Mesenchymal stem cell (in vitro differentiated cells and primary cell): ENCODE measurements at regions not wholly inside any gene's neighbourhood (a gene's known extent, or its start where the extent isn't known, plus 50 kb on each side); places are given as distances from the start of the nearest gene placed in this dataset.
"Not testable (repeated sequence)": the region's sequence is repeated elsewhere in the genome, so short reads cannot be mapped to it uniquely, and the experiment has no call there.

Source experiments
- DNase-seq: peaks from one replicate; pipeline ENCODE4 v3.0.0-alpha.2; 2013
- H2AFZ ChIP-seq: one replicate; pipeline ENCODE4 v1.6.1; 2013; ENCODE audit warnings: low read depth, mild to moderate bottlenecking, control low read depth, inconsistent platforms, low read length, moderate library complexity
- H2AK5ac ChIP-seq: 2 replicates; pipeline ENCODE4 v1.6.1; 2013; ENCODE audit warnings: low read length, moderate library complexity, mild to moderate bottlenecking, inconsistent platforms; ENCODE audit not compliant: severe bottlenecking
- H2BK120ac ChIP-seq: one replicate; pipeline ENCODE4 v1.6.1; 2013; ENCODE audit warnings: low read depth, mild to moderate bottlenecking, inconsistent platforms, low read length, moderate library complexity
- H2BK12ac ChIP-seq, 2 experiments: one replicate each; pipeline ENCODE4 v1.6.1; 2013; ENCODE audit warnings: inconsistent platforms in 2 of 2, low read length in 2 of 2, mild to moderate bottlenecking in 2 of 2, moderate library complexity in 2 of 2, control low read depth in 1 of 2
- H2BK15ac ChIP-seq: one replicate; pipeline ENCODE4 v1.6.1; 2013; ENCODE audit warnings: mild to moderate bottlenecking, low read depth, inconsistent platforms; ENCODE audit not compliant: poor library complexity, severe bottlenecking
- H2BK5ac ChIP-seq: 2 replicates; pipeline ENCODE4 v1.6.1; 2013; ENCODE audit warnings: low read depth, mild to moderate bottlenecking, low read length, control low read depth, inconsistent platforms; ENCODE audit not compliant: poor library complexity, severe bottlenecking
- H3K14ac ChIP-seq, 2 experiments: one replicate each; pipeline ENCODE4 v1.6.1; 2013; ENCODE audit warnings: inconsistent platforms in 2 of 2, low read length in 2 of 2, control low read depth in 1 of 2, mild to moderate bottlenecking in 1 of 2, moderate library complexity in 1 of 2
- H3K18ac ChIP-seq, 2 experiments: one replicate each; pipeline ENCODE4 v1.6.1; 2013; ENCODE audit warnings: inconsistent platforms in 2 of 2, low read length in 2 of 2, control low read depth in 1 of 2, low read depth in 1 of 2, mild to moderate bottlenecking in 1 of 2
- H3K23ac ChIP-seq, 2 experiments: one replicate each; pipeline ENCODE4 v1.6.1; 2013; ENCODE audit warnings: inconsistent platforms in 2 of 2, low read length in 2 of 2, mild to moderate bottlenecking in 2 of 2, moderate library complexity in 2 of 2, control low read depth in 1 of 2
- H3K27ac ChIP-seq: 2 replicates; pipeline ENCODE4 v1.5.1; 2013; ENCODE audit warnings: mild to moderate bottlenecking, moderate library complexity, low read length, control low read depth, inconsistent platforms; ENCODE audit not compliant: poor library complexity, severe bottlenecking
- H3K27me3 ChIP-seq, 2 experiments: 2 replicates each; pipeline versions ENCODE4 v1.6.1 to v1.7.0; 2013; ENCODE audit warnings: low read length in 2 of 2, mild to moderate bottlenecking in 2 of 2, moderate library complexity in 2 of 2, control low read depth in 1 of 2, inconsistent platforms in 1 of 2; ENCODE audit not compliant: control insufficient read depth in 1 of 2, insufficient read depth in 1 of 2
- H3K36me3 ChIP-seq, 2 experiments: 2 replicates each; pipeline versions ENCODE4 v1.6.1 to v1.7.0; 2013; ENCODE audit warnings: low read length in 2 of 2, control low read depth in 1 of 2, inconsistent platforms in 1 of 2, low read depth in 1 of 2, mild to moderate bottlenecking in 1 of 2; ENCODE audit not compliant: insufficient read depth in 2 of 2, control insufficient read depth in 1 of 2
- H3K4ac ChIP-seq, 2 experiments: one replicate each; pipeline ENCODE4 v1.6.1; 2013; ENCODE audit warnings: inconsistent platforms in 2 of 2, low read length in 2 of 2, mild to moderate bottlenecking in 2 of 2, moderate library complexity in 2 of 2, control low read depth in 1 of 2, low read depth in 1 of 2
- H3K4me1 ChIP-seq: 2 replicates; pipeline ENCODE4 v1.6.1; 2013; ENCODE audit warnings: low read depth, low read length, control low read depth; ENCODE audit not compliant: control insufficient read depth, insufficient read depth
- H3K4me2 ChIP-seq: 2 replicates; pipeline ENCODE4 v1.6.1; 2013; ENCODE audit warnings: low read length, mild to moderate bottlenecking, inconsistent platforms; ENCODE audit not compliant: poor library complexity, severe bottlenecking
- H3K4me3 ChIP-seq, 2 experiments: 2 replicates each; pipeline versions ENCODE4 v1.5.1 to v1.7.0; 2013; ENCODE audit warnings: low read length in 2 of 2, mild to moderate bottlenecking in 2 of 2, control low read depth in 1 of 2, low read depth in 1 of 2; ENCODE audit not compliant: insufficient read depth in 1 of 2
- H3K79me1 ChIP-seq: replicated peaks from 2 replicates; pipeline ENCODE4 v1.6.1; 2013; ENCODE audit warnings: mild to moderate bottlenecking, control low read depth, low read length, inconsistent platforms; ENCODE audit not compliant: poor library complexity, severe bottlenecking
- H3K9ac ChIP-seq: 2 replicates; pipeline ENCODE4 v1.7.0; 2013; ENCODE audit warnings: mild to moderate bottlenecking, low read length, moderate library complexity
- H3K9me3 ChIP-seq: 2 replicates; pipeline ENCODE4 v1.7.0; 2013; ENCODE audit warnings: mild to moderate bottlenecking, low read length; ENCODE audit not compliant: control insufficient read depth
- H4K8ac ChIP-seq: one replicate; pipeline ENCODE4 v1.6.1; 2013; ENCODE audit warnings: inconsistent platforms, mild to moderate bottlenecking, low read length, moderate library complexity
- H4K91ac ChIP-seq: one replicate; pipeline ENCODE4 v1.6.1; 2013; ENCODE audit warnings: mild to moderate bottlenecking, low read length, inconsistent platforms
- WGBS: methylation state at CpG from one replicate; pipeline ENCODE4 v1.1.7; 2013; ENCODE audit warnings: mixed read lengths; 5-methylcytosine and 5-hydroxymethylcytosine counted together

DNA sequence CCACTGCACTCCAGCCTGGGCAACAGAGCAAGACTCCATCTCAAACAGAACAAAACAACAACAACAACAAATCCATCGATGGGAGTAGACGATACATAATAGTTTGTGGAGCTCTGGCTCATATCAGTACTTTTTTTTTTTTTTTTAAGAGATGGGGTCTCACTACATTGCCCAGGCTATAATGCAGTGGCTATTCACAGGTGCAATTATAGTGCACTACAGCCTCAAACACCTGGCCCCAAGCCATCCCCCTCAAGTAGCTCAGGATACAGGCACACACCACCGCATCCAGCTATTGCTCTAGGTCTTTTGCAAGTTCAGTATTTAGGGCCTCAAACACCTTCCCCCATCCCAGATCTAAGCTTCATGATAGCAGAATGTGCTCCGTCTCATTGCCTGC is 110.6 kb downstream of the KATNIP start:
- H4K8ac ChIP-seq, result no peak overlapping the region
- H3K4me3 ChIP-seq, result no peak overlapping the region
- H3K9ac ChIP-seq, result no peak overlapping the region
- H3K36me3 ChIP-seq, result peaks cover 6 to 8% of the 10 kb centered on the region in 2 experiments
- H3K9me3 ChIP-seq, result no peaks in the 10 kb centered on the region
- no peak overlapping the region for H2BK15ac ChIP-seq
- no peaks in the 10 kb centered on the region for H3K4me1 ChIP-seq
- no peak overlapping the region for H2BK5ac ChIP-seq
- no peak overlapping the region for H3K4me2 ChIP-seq
- no peaks in the 10 kb centered on the region for H3K79me1 ChIP-seq
- no peak for DNase-seq
- H3K18ac ChIP-seq, result no peak overlapping the region
- 99% methylated on average over 4 of the region's 4 CpGs for WGBS
- no peak overlapping the region for H2BK120ac ChIP-seq
- no peaks in the 10 kb centered on the region for H3K27me3 ChIP-seq
- no peak overlapping the region for H3K23ac ChIP-seq
- H2BK12ac ChIP-seq, result no peak overlapping the region
- H4K91ac ChIP-seq, result no peak overlapping the region
- no peak overlapping the region for H3K27ac ChIP-seq
- no peak overlapping the region for H3K4ac ChIP-seq
- no peak overlapping the region for H2AFZ ChIP-seq
- H3K14ac ChIP-seq, result no peak overlapping the region
- no peak overlapping the region for H2AK5ac ChIP-seq

DNA sequence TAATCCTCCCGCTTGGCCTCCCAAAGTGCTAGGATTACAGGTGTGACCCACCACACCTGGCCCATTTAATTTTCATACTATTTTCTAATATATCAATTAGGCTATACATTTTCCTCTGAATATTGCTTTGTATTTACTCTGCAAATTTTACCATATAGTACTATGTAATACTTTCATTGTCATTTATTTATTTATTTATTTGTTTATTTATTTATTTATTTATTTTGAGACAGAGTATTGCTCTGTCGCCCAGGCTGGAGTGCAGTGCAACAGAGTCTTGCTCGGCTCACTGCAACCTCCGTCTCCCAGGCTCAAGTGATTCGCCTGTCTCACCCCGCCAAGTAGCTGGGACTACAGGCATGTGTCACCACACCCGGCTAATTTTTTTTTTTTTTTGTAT is 113.3 kb downstream of the KATNIP start:
- H3K27ac ChIP-seq, H2BK15ac ChIP-seq, H3K36me3 ChIP-seq, H3K27me3 ChIP-seq, H2AFZ ChIP-seq, H3K9ac ChIP-seq, H2BK12ac ChIP-seq, H4K8ac ChIP-seq, H4K91ac ChIP-seq, H2AK5ac ChIP-seq, H3K23ac ChIP-seq, H2BK5ac ChIP-seq, H3K4ac ChIP-seq, H2BK120ac ChIP-seq, DNase-seq, H3K14ac ChIP-seq, H3K4me1 ChIP-seq, H3K18ac ChIP-seq, H3K79me1 ChIP-seq, H3K9me3 ChIP-seq, H3K4me3 ChIP-seq, H3K4me2 ChIP-seq: not testable (repeated sequence)
- WGBS, result 97% methylated on average over 7 of the region's 7 CpGs

DNA sequence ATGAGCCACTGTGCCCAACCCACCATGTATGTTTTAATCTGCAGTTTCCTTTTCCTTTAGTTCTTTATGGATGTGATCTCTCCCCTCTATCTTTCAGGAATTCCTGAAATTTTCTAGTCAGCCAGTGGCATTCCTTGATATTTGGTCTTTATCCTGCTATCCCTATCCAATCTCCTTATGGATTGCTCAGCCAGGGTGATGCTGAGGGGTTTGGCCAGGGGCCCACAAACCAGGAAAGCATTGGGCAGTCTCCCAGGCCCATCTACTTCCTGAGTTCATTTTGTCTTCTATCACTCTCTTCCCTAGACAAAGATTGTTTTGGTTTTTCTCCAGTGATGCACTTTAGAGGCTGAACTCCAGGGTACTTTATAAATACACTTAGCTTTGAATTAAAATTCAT is 115.9 kb downstream of the KATNIP start:
- H3K18ac ChIP-seq, result no peak overlapping the region
- peaks cover 0 to 6% of the 10 kb centered on the region in 2 experiments for H3K36me3 ChIP-seq
- H3K4me3 ChIP-seq, result no peak overlapping the region
- H4K8ac ChIP-seq, result no peak overlapping the region
- no peak overlapping the region for H2AFZ ChIP-seq
- H3K14ac ChIP-seq, result no peak overlapping the region
- no peak overlapping the region for H2AK5ac ChIP-seq
- no peak overlapping the region for H4K91ac ChIP-seq
- no peak overlapping the region for H3K9ac ChIP-seq
- no peaks in the 10 kb centered on the region for H3K4me1 ChIP-seq
- H3K4ac ChIP-seq, result no peak overlapping the region
- DNase-seq, result no peak
- no peak overlapping the region for H2BK12ac ChIP-seq
- H2BK5ac ChIP-seq, result no peak overlapping the region
- no peak overlapping the region for H3K23ac ChIP-seq
- no peak overlapping the region for H3K4me2 ChIP-seq
- H3K79me1 ChIP-seq, result no peaks in the 10 kb centered on the region
- H2BK120ac ChIP-seq, result no peak overlapping the region
- no peak overlapping the region for H2BK15ac ChIP-seq
- no peaks in the 10 kb centered on the region for H3K27me3 ChIP-seq
- H3K9me3 ChIP-seq, result no peaks in the 10 kb centered on the region
- no peak overlapping the region for H3K27ac ChIP-seq

DNA sequence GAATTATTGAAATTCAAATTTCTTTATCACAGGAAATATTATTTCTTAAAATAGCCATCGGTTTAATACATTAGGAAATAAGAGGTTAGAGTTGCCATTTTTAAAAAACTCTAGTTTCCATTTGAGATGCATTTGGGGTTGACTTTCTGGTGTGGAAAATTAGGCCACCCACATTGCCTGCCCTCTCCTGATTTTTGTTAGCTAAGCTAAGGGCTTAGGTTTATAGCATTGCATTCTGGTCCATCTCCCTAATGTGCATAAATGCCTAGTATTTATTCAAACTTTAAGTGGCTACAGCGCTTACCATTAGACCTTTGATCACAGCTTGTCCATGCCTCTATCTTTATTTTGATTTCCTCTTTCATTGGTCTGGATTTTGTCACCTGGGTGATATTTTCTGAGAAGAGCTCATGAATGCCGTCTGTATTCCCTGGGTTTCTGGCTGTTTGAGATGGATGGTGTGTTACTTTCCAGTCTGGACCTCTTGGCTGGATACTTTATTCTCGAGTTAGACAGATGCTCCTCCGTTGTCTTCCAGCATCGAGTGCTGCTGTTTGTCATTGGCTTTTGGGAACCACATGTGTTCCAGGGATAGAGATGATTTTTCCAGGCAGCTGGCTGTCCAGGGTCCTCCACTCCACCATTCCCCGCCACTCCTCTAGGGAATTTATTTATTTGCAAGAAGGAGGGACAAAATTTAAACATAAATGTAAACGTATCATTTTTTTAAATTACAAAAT is 120.3 kb downstream of the KATNIP start:
- Histone ChIP-seq H3K4me3 (no peak overlapping the region), H2BK5ac (no peak overlapping the region), H2BK12ac (no peak overlapping the region), H3K9ac (no peak overlapping the region), H3K14ac (no peak overlapping the region), H2BK120ac (no peak overlapping the region), H3K9me3 (no peaks in the 10 kb centered on the region), H2AK5ac (no peak overlapping the region), H3K4me2 (no peak overlapping the region), H2AFZ (no peak overlapping the region), H3K27me3 (no peaks in the 10 kb centered on the region), H3K18ac (no peak overlapping the region), H4K8ac (no peak overlapping the region), H3K36me3 (peaks cover 0 to 7% of the 10 kb centered on the region in 2 experiments), H3K4ac (no peak overlapping the region), H3K27ac (no peak overlapping the region), H4K91ac (no peak overlapping the region), H3K79me1 (peaks cover 5% of the 10 kb centered on the region), H2BK15ac (no peak overlapping the region), H3K23ac (no peak overlapping the region), H3K4me1 (no peaks in the 10 kb centered on the region)
- DNase-seq, result no peak
- WGBS, result 94% methylated on average over 6 of the region's 8 CpGs
